GM12878 (cell line): ENCODE measurements at regions not wholly inside any gene's neighbourhood (a gene's known extent, or its start where the extent isn't known, plus 50 kb on each side); places are given as distances from the start of the nearest gene placed in this dataset.

Experiments
- ATAC-seq: fragments of 200-7000 bp; cut with Tn5 transposase; 3 replicates; pipeline ENCODE4 v1.9.1; 2020; ENCODE audit warnings: mild to moderate bottlenecking, moderate library complexity
- BruUV-seq: library from RNA; stranded (reverse); fragments of 400-500 nt; replicated peaks from 2 replicates; lab custom pipeline; 2021; lab: Mats Ljungman, UMichigan
- CTCF ChIA-PET: fragments of 300-600 bp; sonication (Branson Sonifier 250); formaldehyde crosslinking; extraction: SDS; loops from one replicate; lab custom pipeline; 2021; ENCODE audit warnings: inconsistent platforms; lab: Yijun Ruan, JAX
- POLR2A ChIA-PET: fragments of 350-600 bp; formaldehyde crosslinking; extraction: SDS; loops from one replicate; lab custom pipeline; 2021; ENCODE audit warnings: inconsistent platforms; lab: Charles Lee
- RAD21 ChIA-PET: fragments of 300-600 bp; sonication (Branson Sonifier 250); formaldehyde crosslinking; loops from one replicate; lab custom pipeline; 2023; ENCODE audit warnings: antibody characterized with exemption; ENCODE audit not compliant: unreplicated experiment; lab: Charles Lee
- SMC1A ChIA-PET: fragments of 300-600 bp; sonication (Branson Sonifier 250); formaldehyde crosslinking; loops from one replicate; lab custom pipeline; 2023; ENCODE audit not compliant: unreplicated experiment, uncharacterized antibody; lab: Charles Lee
- DNase-seq: peaks from one replicate; pipeline ENCODE4 v3.0.0-alpha.2; 2011; ENCODE audit warnings: low read depth, low spot score
- FAIRE-seq: peaks from 3 replicates; lab custom pipeline; 2011; peaks lifted over from hg19 to GRCh38; lab: Jason Lieb, UNC
- H2AFZ ChIP-seq: 2 replicates; pipeline ENCODE4 v1.6.0; 2011; ENCODE audit warnings: low read depth, low read length, control low read depth; ENCODE audit not compliant: control insufficient read depth
- H3K27ac ChIP-seq: 2 replicates; pipeline ENCODE4 v1.5.1; 2011; ENCODE audit warnings: control low read depth; ENCODE audit not compliant: control insufficient read depth, insufficient read depth
- H3K27me3 ChIP-seq, 2 experiments: replicated peaks in 1 of 2; 2 replicates each; pipeline versions ENCODE4 v1.6.0 to v1.6.1; 2011; ENCODE audit warnings: low read length in 1 of 2; ENCODE audit not compliant: control insufficient read depth in 2 of 2, insufficient read depth in 2 of 2
- H3K36me3 ChIP-seq, 2 experiments: 2 replicates each; pipeline ENCODE4 v1.5.1; 2011; ENCODE audit warnings: low read length in 1 of 2; ENCODE audit not compliant: control insufficient read depth in 2 of 2, insufficient read depth in 2 of 2
- H3K4me1 ChIP-seq: 2 replicates; pipeline ENCODE4 v1.6.1; 2011; ENCODE audit warnings: mild to moderate bottlenecking, low read length, moderate library complexity, mixed read lengths; ENCODE audit not compliant: control insufficient read depth, insufficient read depth
- H3K4me2 ChIP-seq: 2 replicates; pipeline ENCODE4 v1.6.0; 2011; ENCODE audit warnings: control low read depth; ENCODE audit not compliant: control insufficient read depth, insufficient read depth
- H3K4me3 ChIP-seq: fragments of 200-600 bp; sonication (generic); 2 replicates; pipeline ENCODE4 v1.5.1; 2016
- H3K79me2 ChIP-seq: 2 replicates; pipeline ENCODE4 v1.6.0; 2011; ENCODE audit warnings: low read length; ENCODE audit not compliant: control insufficient read depth, insufficient read depth
- H3K9ac ChIP-seq: 2 replicates; pipeline ENCODE4 v1.8.0; 2011; ENCODE audit warnings: low read length, control low read depth, mixed read lengths; ENCODE audit not compliant: control insufficient read depth, insufficient read depth
- H3K9me3 ChIP-seq: replicated peaks from 3 replicates; pipeline ENCODE4 v1.5.1; 2011; ENCODE audit warnings: mild to moderate bottlenecking, low read length; ENCODE audit not compliant: control insufficient read depth, insufficient read depth
- H4K20me1 ChIP-seq: 2 replicates; pipeline ENCODE4 v1.6.0; 2011; ENCODE audit not compliant: control insufficient read depth, insufficient read depth
- CEBPB ChIP-seq, 2 experiments: fragments of 150-350 bp in 1 of 2; IDR thresholded peaks; 2 replicates each; pipeline ENCODE4 v1.6.1; 2012 to 2014; ENCODE audit warnings: low read depth in 2 of 2, low read length in 2 of 2, borderline replicate concordance in 1 of 2, inconsistent platforms in 1 of 2
- CHD1 ChIP-seq: IDR thresholded peaks from 2 replicates; pipeline ENCODE4 v1.6.1; 2012; ENCODE audit warnings: low read depth, low read length, improper control_type of control experiment
- CHD2 ChIP-seq: IDR thresholded peaks from 2 replicates; pipeline ENCODE4 v1.6.1; 2011; ENCODE audit warnings: low read depth, low read length, improper control_type of control experiment, borderline replicate concordance
- NFYB ChIP-seq: IDR thresholded peaks from 2 replicates; pipeline ENCODE4 v1.6.1; 2011; ENCODE audit warnings: low read depth, mild to moderate bottlenecking, low read length, improper control_type of control experiment, moderate library complexity; ENCODE audit not compliant: insufficient read depth
- RAD21 ChIP-seq: IDR thresholded peaks from 2 replicates; pipeline ENCODE4 v1.6.1; 2011; ENCODE audit warnings: mild to moderate bottlenecking, low read depth, low read length, moderate library complexity; ENCODE audit not compliant: insufficient read depth
- WGBS: methylation state at CpG from one replicate; pipeline ENCODE4 v1.1.6; 2016; ENCODE audit warnings: low lambda C conversion rate; ENCODE audit not compliant: insufficient replicate concordance, insufficient coverage; ENCODE audit errors: missing lambda C conversion rate; 5-methylcytosine and 5-hydroxymethylcytosine counted together
- in situ Hi-C: fragments of 300-500 bp; cut with MboI; formaldehyde crosslinking; loops from 9 replicates; pipeline ENCODE4 v1.14.3; 2018; ENCODE audit warnings: mixed read lengths
- intact Hi-C: fragments of 100-400 bp; cut with micrococcal nuclease; formaldehyde crosslinking; loops from one replicate; pipeline ENCODE4 v1.14.2; 2022; ENCODE audit not compliant: unreplicated experiment
- TF ChIP-seq, protein P1 (sequence below): fragments of 450-650 bp; formaldehyde crosslinking; IDR thresholded peaks from 2 replicates; pipeline ENCODE4 v1.4.0; 2022; ENCODE audit warnings: mild to moderate bottlenecking, moderate library complexity

GRCh38 chr19:13705928-13706447 lies 58.3 kb upstream of the MRI1 start:
- Histone ChIP-seq H3K4me2 (no peak overlapping the region), H3K79me2 (no peaks in the 10 kb centered on the region), H3K9me3 (no peaks in the 10 kb centered on the region), H4K20me1 (no peaks in the 10 kb centered on the region), H3K36me3 (no peaks in the 10 kb centered on the region), H3K27ac (no peak overlapping the region), H3K9ac (no peak overlapping the region), H3K27me3 (no peaks in the 10 kb centered on the region), H2AFZ (no peak overlapping the region), H3K4me1 (no peaks in the 10 kb centered on the region), H3K4me3 (no peak overlapping the region)
- FAIRE-seq (no peak), DNase-seq (no peak), ATAC-seq (no peak)
- WGBS: 61% methylated on average over 5 of the region's 5 CpGs
- in situ Hi-C loops: no loop called here
- BruUV-seq: no TSS peak
- TF ChIP-seq CHD1: no peak
- TF ChIP-seq, protein P1, sequence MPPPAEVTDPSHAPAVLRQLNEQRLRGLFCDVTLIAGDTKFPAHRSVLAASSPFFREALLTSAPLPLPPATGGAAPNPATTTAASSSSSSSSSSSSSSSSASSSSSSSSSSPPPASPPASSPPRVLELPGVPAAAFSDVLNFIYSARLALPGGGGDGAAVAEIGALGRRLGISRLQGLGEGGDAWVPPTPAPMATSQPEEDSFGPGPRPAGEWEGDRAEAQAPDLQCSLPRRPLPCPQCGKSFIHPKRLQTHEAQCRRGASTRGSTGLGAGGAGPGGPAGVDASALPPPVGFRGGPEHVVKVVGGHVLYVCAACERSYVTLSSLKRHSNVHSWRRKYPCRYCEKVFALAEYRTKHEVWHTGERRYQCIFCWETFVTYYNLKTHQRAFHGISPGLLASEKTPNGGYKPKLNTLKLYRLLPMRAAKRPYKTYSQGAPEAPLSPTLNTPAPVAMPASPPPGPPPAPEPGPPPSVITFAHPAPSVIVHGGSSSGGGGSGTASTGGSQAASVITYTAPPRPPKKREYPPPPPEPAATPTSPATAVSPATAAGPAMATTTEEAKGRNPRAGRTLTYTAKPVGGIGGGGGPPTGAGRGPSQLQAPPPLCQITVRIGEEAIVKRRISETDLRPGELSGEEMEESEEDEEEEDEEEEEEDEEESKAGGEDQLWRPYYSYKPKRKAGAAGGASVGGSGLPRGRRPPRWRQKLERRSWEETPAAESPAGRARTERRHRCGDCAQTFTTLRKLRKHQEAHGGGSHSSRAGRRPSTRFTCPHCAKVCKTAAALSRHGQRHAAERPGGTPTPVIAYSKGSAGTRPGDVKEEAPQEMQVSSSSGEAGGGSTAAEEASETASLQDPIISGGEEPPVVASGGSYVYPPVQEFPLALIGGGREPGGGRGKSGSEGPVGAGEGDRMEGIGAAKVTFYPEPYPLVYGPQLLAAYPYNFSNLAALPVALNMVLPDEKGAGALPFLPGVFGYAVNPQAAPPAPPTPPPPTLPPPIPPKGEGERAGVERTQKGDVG: no peak
- no peak for TF ChIP-seq CHD2
- TF ChIP-seq RAD21: no peak
- no peak for TF ChIP-seq NFYB
- TF ChIP-seq CEBPB (IDR thresholded peaks at IDR 0.05; ENCODE audit: borderline replicate concordance in 1 of 2, low read depth in 2 of 2, low read length in 2 of 2): no peak
- RAD21 ChIA-PET: no interaction called here
- SMC1A ChIA-PET: no interaction called here
- intact Hi-C loops: no loop called here
- CTCF ChIA-PET: no interaction called here
- POLR2A ChIA-PET: no interaction called here
